Neural progenitor cell (in vitro differentiated cells): ENCODE measurements at regions not wholly inside any gene's neighbourhood (a gene's known extent, or its start where the extent isn't known, plus 50 kb on each side); places are given as distances from the start of the nearest gene placed in this dataset.

Experiments used
- DNase-seq: peaks from one replicate; pipeline ENCODE4 v3.0.0-alpha.2; 2016; ENCODE audit warnings: low spot score
- H2AFZ ChIP-seq: fragments of 200-600 bp; sonication (generic); replicated peaks from 2 replicates; pipeline ENCODE4 v1.6.1; 2016; ENCODE audit warnings: antibody characterized with exemption
- H3F3A ChIP-seq: fragments of 200-600 bp; sonication (generic); 2 replicates; pipeline ENCODE4 v1.6.1; 2016; ENCODE audit warnings: antibody characterized with exemption, low read depth
- H3K27ac ChIP-seq: fragments of 200-600 bp; sonication (generic); 2 replicates; pipeline ENCODE4 v1.5.1; 2016; ENCODE audit warnings: mild to moderate bottlenecking
- H3K27me3 ChIP-seq: fragments of 200-600 bp; sonication (generic); 2 replicates; pipeline ENCODE4 v1.6.1; 2016; ENCODE audit warnings: mild to moderate bottlenecking, moderate library complexity
- H3K36me3 ChIP-seq: fragments of 200-600 bp; sonication (generic); 2 replicates; pipeline ENCODE4 v1.5.1; 2016
- H3K4me1 ChIP-seq: fragments of 200-600 bp; sonication (generic); 2 replicates; pipeline ENCODE4 v1.6.1; 2016; ENCODE audit warnings: mixed run types
- H3K4me2 ChIP-seq: fragments of 200-600 bp; sonication (generic); 2 replicates; pipeline ENCODE4 v1.6.1; 2016
- H3K4me3 ChIP-seq: fragments of 200-600 bp; sonication (generic); 2 replicates; pipeline ENCODE4 v1.5.1; 2016
- H3K79me2 ChIP-seq: fragments of 200-600 bp; sonication (generic); 2 replicates; pipeline ENCODE4 v1.6.1; 2016; ENCODE audit warnings: low read depth
- H3K9ac ChIP-seq: fragments of 200-600 bp; sonication (generic); 2 replicates; pipeline ENCODE4 v1.6.1; 2016
- H3K9me3 ChIP-seq: fragments of 200-600 bp; sonication (generic); 2 replicates; pipeline ENCODE4 v1.5.1; 2016; ENCODE audit warnings: low read depth
- H4K20me1 ChIP-seq: fragments of 200-600 bp; sonication (generic); 2 replicates; pipeline ENCODE4 v1.6.1; 2016; ENCODE audit warnings: low read depth
- H3K27ac Mint-ChIP-seq: 3 replicates; pipeline ENCODE4 v1.8.0; 2021; ENCODE audit warnings: mixed read lengths
- H3K27me3 Mint-ChIP-seq: 2 replicates; pipeline ENCODE4 v1.8.0; 2022; ENCODE audit warnings: low read depth, mild to moderate bottlenecking, inconsistent platforms, moderate library complexity, mixed read lengths; ENCODE audit not compliant: insufficient read depth
- H3K36me3 Mint-ChIP-seq: 3 replicates; pipeline ENCODE4 v1.8.0; 2021; ENCODE audit warnings: mixed read lengths
- H3K4me1 Mint-ChIP-seq: 3 replicates; pipeline ENCODE4 v1.8.0; 2021; ENCODE audit warnings: mixed read lengths
- H3K4me3 Mint-ChIP-seq: 3 replicates; pipeline ENCODE4 v1.8.0; 2021; ENCODE audit warnings: mild to moderate bottlenecking, moderate library complexity, mixed read lengths
- H3K9me3 Mint-ChIP-seq: 3 replicates; pipeline ENCODE4 v1.8.0; 2020; ENCODE audit warnings: mixed read lengths
- CTCF ChIP-seq: fragments of 200-600 bp; sonication (generic); IDR thresholded peaks from 2 replicates; pipeline ENCODE4 v1.5.1; 2017; ENCODE audit warnings: antibody characterized with exemption, mild to moderate bottlenecking
- EZH2 ChIP-seq: fragments of 200-600 bp; sonication (generic); IDR thresholded peaks from 2 replicates; pipeline ENCODE4 v1.6.1; 2017; ENCODE audit warnings: antibody characterized with exemption, mild to moderate bottlenecking, moderate library complexity
- EZH2phosphoT487 ChIP-seq: fragments of 200-600 bp; sonication (generic); IDR thresholded peaks from 2 replicates; pipeline ENCODE4 v1.6.1; 2017; ENCODE audit warnings: antibody characterized with exemption

DNA sequence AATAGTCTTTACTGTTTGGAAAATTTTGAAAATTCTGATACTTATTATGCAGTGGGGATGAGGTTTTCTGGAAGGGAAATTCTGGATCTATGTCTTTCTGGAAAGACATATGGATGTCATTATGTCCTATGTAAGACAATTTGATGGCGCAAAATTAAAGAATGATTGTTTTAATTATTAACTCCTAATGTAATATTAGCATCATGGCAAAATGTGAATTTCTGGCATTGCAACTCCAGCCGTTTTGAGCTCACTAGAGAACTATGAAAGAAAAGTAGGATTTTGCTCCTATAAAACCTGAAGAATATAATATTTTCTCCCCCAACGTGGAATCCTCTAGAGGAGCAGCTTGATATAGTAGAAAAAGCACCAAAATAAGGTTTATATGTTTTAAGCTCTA lies 243.2 kb downstream of the RFPL4B start:
- H3K9ac ChIP-seq = no peak overlapping the region
- Mint-ChIP-seq H3K27me3 (no peaks in the 10 kb centered on the region), H3K4me1 (no peaks in the 10 kb centered on the region), H3K27ac (no peak overlapping the region), H3K4me3 (no peak overlapping the region), H3K36me3 (peaks cover 7% of the 10 kb centered on the region), H3K9me3 (peaks cover 17% of the 10 kb centered on the region)
- H3K36me3 ChIP-seq = no peaks in the 10 kb centered on the region
- H3K9me3 ChIP-seq = no peaks in the 10 kb centered on the region
- H2AFZ ChIP-seq = no peak overlapping the region
- no peak overlapping the region for H3K4me3 ChIP-seq
- no peaks in the 10 kb centered on the region for H3K27me3 ChIP-seq
- no peak for DNase-seq
- H3K4me1 ChIP-seq = no peaks in the 10 kb centered on the region
- no peaks in the 10 kb centered on the region for H4K20me1 ChIP-seq
- TF ChIP-seq EZH2phosphoT487 (no peak), CTCF (no peak), EZH2 (no peak)
- H3K4me2 ChIP-seq = no peak overlapping the region
- H3F3A ChIP-seq = no peaks in the 10 kb centered on the region
- H3K27ac ChIP-seq = no peak overlapping the region
- no peaks in the 10 kb centered on the region for H3K79me2 ChIP-seq

DNA sequence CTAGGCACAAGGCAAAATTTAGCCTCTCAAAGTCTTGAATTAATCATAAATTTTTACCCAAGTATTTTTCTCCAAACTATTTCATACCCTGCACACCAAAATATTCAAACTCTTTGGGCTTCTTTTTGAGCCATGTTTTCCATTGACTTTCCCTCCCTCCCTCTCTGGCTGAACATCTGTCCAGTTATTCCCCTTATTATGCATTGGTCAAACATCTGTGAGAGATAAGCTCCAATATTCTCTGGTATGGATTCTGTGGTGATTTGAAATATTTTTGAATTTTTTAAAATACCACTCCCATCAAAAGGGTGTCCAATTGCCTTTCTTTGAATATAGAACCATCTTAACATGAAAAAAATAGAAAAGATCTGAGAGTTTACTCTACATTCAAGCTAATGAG lies 244.2 kb downstream of the RFPL4B start:
- Histone ChIP-seq H3K9me3 (no peaks in the 10 kb centered on the region), H3K4me2 (no peak overlapping the region), H3K27me3 (no peaks in the 10 kb centered on the region), H3K36me3 (no peaks in the 10 kb centered on the region), H4K20me1 (no peaks in the 10 kb centered on the region), H2AFZ (no peak overlapping the region), H3F3A (no peaks in the 10 kb centered on the region), H3K79me2 (no peaks in the 10 kb centered on the region), H3K4me1 (no peaks in the 10 kb centered on the region), H3K4me3 (no peak overlapping the region), H3K9ac (no peak overlapping the region), H3K27ac (no peak overlapping the region)
- Mint-ChIP-seq H3K4me3 (no peak overlapping the region), H3K27me3 (no peaks in the 10 kb centered on the region), H3K36me3 (peaks cover 7% of the 10 kb centered on the region), H3K4me1 (no peaks in the 10 kb centered on the region), H3K9me3 (peaks cover 18% of the 10 kb centered on the region), H3K27ac (no peak overlapping the region)
- TF ChIP-seq CTCF = no peak
- TF ChIP-seq EZH2 = no peak
- no peak for TF ChIP-seq EZH2phosphoT487
- DNase-seq = no peak

DNA sequence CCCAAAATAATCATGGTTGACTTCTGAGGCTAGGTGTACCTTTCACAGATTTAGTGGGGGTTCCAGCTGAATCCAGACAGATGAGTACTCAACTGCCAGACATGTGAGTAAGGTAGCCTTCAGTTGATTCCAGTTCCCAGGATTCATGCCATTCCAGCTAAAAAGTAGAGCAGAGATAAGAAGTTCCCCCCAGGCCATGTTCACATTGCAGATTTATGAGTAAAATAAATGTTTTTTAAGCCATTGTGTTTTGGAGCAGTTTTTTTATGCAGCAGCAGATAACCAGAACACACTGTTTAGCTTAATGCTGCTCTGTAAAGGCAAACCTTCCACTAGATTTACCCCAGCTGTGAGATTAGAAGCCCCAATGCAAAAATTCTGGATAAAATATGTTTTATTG lies 245.0 kb downstream of the RFPL4B start:
- H3K27me3 Mint-ChIP-seq = no peaks in the 10 kb centered on the region
- Histone ChIP-seq H3K4me2 (no peak overlapping the region), H3K27me3 (no peaks in the 10 kb centered on the region), H3K9ac (no peak overlapping the region), H3F3A (no peaks in the 10 kb centered on the region), H3K9me3 (no peaks in the 10 kb centered on the region), H3K36me3 (no peaks in the 10 kb centered on the region), H3K4me1 (no peaks in the 10 kb centered on the region), H3K27ac (no peak overlapping the region), H3K79me2 (no peaks in the 10 kb centered on the region), H2AFZ (no peak overlapping the region), H4K20me1 (no peaks in the 10 kb centered on the region), H3K4me3 (no peak overlapping the region)
- DNase-seq = no peak
- no peaks in the 10 kb centered on the region for H3K4me1 Mint-ChIP-seq
- H3K36me3 Mint-ChIP-seq = peaks cover 7% of the 10 kb centered on the region
- H3K27ac Mint-ChIP-seq = no peak overlapping the region
- peaks cover 18% of the 10 kb centered on the region for H3K9me3 Mint-ChIP-seq
- no peak overlapping the region for H3K4me3 Mint-ChIP-seq
- no peak for TF ChIP-seq CTCF
- TF ChIP-seq EZH2 = no peak
- no peak for TF ChIP-seq EZH2phosphoT487
